ENCODE measurements at regions not wholly inside any gene's neighbourhood (a gene's known extent, or its start where the extent isn't known, plus 50 kb on each side); places are given as distances from the start of the nearest gene placed in this dataset.

- TF ChIP-seq CTCF (IDR thresholded peaks at IDR 0.05) (no peak), POLR2A (IDR thresholded peaks at IDR 0.05) (no peak)
Measured at GRCh38 chr9:1712861-1713450, 302.2 kb upstream of the SMARCA2 start.

Data from testis (tissue), 2 donors.